ENCODE measurements at regions not wholly inside any gene's neighbourhood (a gene's known extent, or its start where the extent isn't known, plus 50 kb on each side); places are given as distances from the start of the nearest gene placed in this dataset.
A peak's percentile ranks its signal among the peaks of the same experiment; 100 is the strongest.

- intact Hi-C loops (cut with DNase I), result no loop called here
- DNase-seq (ENCODE audit: extremely low spot score), result no peak
- Histone ChIP-seq H3K4me3 (no peak overlapping the region), H3K9me3 (no peaks in the 10 kb centered on the region), H3K4me1 (peaks cover 3 to 16% (median 11%) of the 10 kb centered on the region in 4 donors), H3K36me3 (no peaks in the 10 kb centered on the region), H3K27me3 (no peaks in the 10 kb centered on the region), H3K27ac (replicated peaks in 1 of 4) (no peak overlapping the region)
- 22% methylated on average over 1 of the region's 1 CpG for whole genome bisulfite sequencing
- no peak for TF ChIP-seq POLR2A (IDR thresholded peaks at IDR 0.05; ENCODE audit: low read depth)
- peak in 1 of 3 experiments; percentile 18 for TF ChIP-seq CTCF (IDR thresholded peaks at IDR 0.05)
Measured at GRCh38 chr9:88660611-88661010, 125.6 kb downstream of the NXNL2 start.

GRCh38 chr9:88661759-88662158 is 126.8 kb downstream of the NXNL2 start:
- no peaks in the 10 kb centered on the region for H3K27me3 ChIP-seq
- intact Hi-C loops (cut with DNase I), result no loop called here
- no peak overlapping the region for H3K27ac ChIP-seq (replicated peaks in 1 of 4)
- no peak overlapping the region for H3K4me3 ChIP-seq
- TF ChIP-seq POLR2AphosphoS5 (IDR thresholded peaks at IDR 0.05), result no peak
- no peaks in the 10 kb centered on the region for H3K36me3 ChIP-seq
- 65% methylated on average over 3 of the region's 3 CpGs for WGBS
- DNase-seq (ENCODE audit: extremely low spot score), result no peak
- H3K4me1 ChIP-seq, result peaks cover 3 to 16% (median 11%) of the 10 kb centered on the region in 4 donors
- H3K9me3 ChIP-seq, result no peaks in the 10 kb centered on the region

GRCh38 chr9:88663771-88664419 is 128.9 kb downstream of the NXNL2 start:
- no peaks in the 10 kb centered on the region for H3K36me3 ChIP-seq
- intact Hi-C loops (cut with DNase I), result no loop called here
- peak; percentile 31 for DNase-seq (ENCODE audit: extremely low spot score)
- H3K9me3 ChIP-seq, result no peaks in the 10 kb centered on the region
- peaks cover 0 to 4% (median 0%) of the 10 kb centered on the region in 4 donors for H3K4me1 ChIP-seq
- no peak overlapping the region for H3K27ac ChIP-seq (replicated peaks in 1 of 4)
- no peaks in the 10 kb centered on the region for H3K27me3 ChIP-seq
- 71% methylated on average over 4 of the region's 4 CpGs for WGBS
- no peak overlapping the region for H3K4me3 ChIP-seq
- TF ChIP-seq POLR2AphosphoS5 (IDR thresholded peaks at IDR 0.05) (no peak), POLR2A (IDR thresholded peaks at IDR 0.05; ENCODE audit: low read depth) (no peak), CTCF (IDR thresholded peaks at IDR 0.05) (no peak), EP300 (IDR thresholded peaks at IDR 0.05) (no peak)

GRCh38 chr9:88664773-88665172 is 129.8 kb downstream of the NXNL2 start:
- H3K9me3 ChIP-seq, result no peaks in the 10 kb centered on the region
- H3K4me1 ChIP-seq, result no peaks in the 10 kb centered on the region
- H3K27me3 ChIP-seq, result no peaks in the 10 kb centered on the region
- no peaks in the 10 kb centered on the region for H3K36me3 ChIP-seq
- TF ChIP-seq POLR2A (IDR thresholded peaks at IDR 0.05; ENCODE audit: low read depth), result no peak
- no peak for TF ChIP-seq POLR2AphosphoS5 (IDR thresholded peaks at IDR 0.05)
- intact Hi-C loops (cut with DNase I), result no loop called here
- DNase-seq (ENCODE audit: extremely low spot score), result no peak
- WGBS, result 85% methylated on average over 8 of the region's 8 CpGs
- H3K27ac ChIP-seq (replicated peaks in 1 of 4), result no peak overlapping the region
- no peak overlapping the region for H3K4me3 ChIP-seq

- H3K4me3 ChIP-seq, result no peak overlapping the region
- WGBS, result 78% methylated on average over 12 of the region's 12 CpGs
- no peaks in the 10 kb centered on the region for H3K4me1 ChIP-seq
- H3K27me3 ChIP-seq, result no peaks in the 10 kb centered on the region
- intact Hi-C loops (cut with DNase I), result no loop called here
- peaks cover 0 to 4% (median 0%) of the 10 kb centered on the region in 4 donors for H3K9me3 ChIP-seq
- TF ChIP-seq POLR2A (IDR thresholded peaks at IDR 0.05; ENCODE audit: low read depth), result no peak
- TF ChIP-seq CTCF (IDR thresholded peaks at IDR 0.05), result no peak
- no peak for TF ChIP-seq POLR2AphosphoS5 (IDR thresholded peaks at IDR 0.05)
- no peak for TF ChIP-seq EP300 (IDR thresholded peaks at IDR 0.05)
- DNase-seq (ENCODE audit: extremely low spot score), result no peak
- H3K36me3 ChIP-seq, result no peaks in the 10 kb centered on the region
- H3K27ac ChIP-seq (replicated peaks in 1 of 4), result no peak overlapping the region
Measured at GRCh38 chr9:88672874-88673689, 138.1 kb downstream of the NXNL2 start.
